ENCODE measurements at regions not wholly inside any gene's neighbourhood (a gene's known extent, or its start where the extent isn't known, plus 50 kb on each side); places are given as distances from the start of the nearest gene placed in this dataset.

- no peak for DNase-seq (ENCODE audit: low read depth, low spot score)
- no peak overlapping the region for H3K27ac Mint-ChIP-seq (ENCODE audit: unreplicated experiment)
- H3K9me3 Mint-ChIP-seq: no peaks in the 10 kb centered on the region
- H3K27me3 Mint-ChIP-seq (ENCODE audit: low read depth): peaks cover 7% of the 10 kb centered on the region
- no peak overlapping the region for H3K4me3 Mint-ChIP-seq
- peaks cover 13% of the 10 kb centered on the region for H3K4me1 Mint-ChIP-seq
- no peaks in the 10 kb centered on the region for H3K36me3 Mint-ChIP-seq (ENCODE audit: low read depth)
- no peak for TF ChIP-seq CTCF (conservative IDR thresholded peaks at IDR 0.05)
These were observed 61.2 kb upstream of the CHST1 start for GRCh38 chr11:45726493-45727054.

GRCh38 chr11:45725776-45726492 lies 60.5 kb upstream of the CHST1 start:
- Mint-ChIP-seq H3K27ac (ENCODE audit: unreplicated experiment) (peak overlapping the region; percentile 44), H3K4me1 (peaks cover 13% of the 10 kb centered on the region), H3K27me3 (ENCODE audit: low read depth) (peaks cover 7% of the 10 kb centered on the region), H3K36me3 (ENCODE audit: low read depth) (no peaks in the 10 kb centered on the region), H3K9me3 (no peaks in the 10 kb centered on the region), H3K4me3 (no peak overlapping the region)
- TF ChIP-seq CTCF (conservative IDR thresholded peaks at IDR 0.05): no peak
- DNase-seq (ENCODE audit: low read depth, low spot score): no peak

- no peak for DNase-seq (ENCODE audit: low read depth, low spot score)
- no peaks in the 10 kb centered on the region for H3K36me3 Mint-ChIP-seq (ENCODE audit: low read depth)
- peaks cover 13% of the 10 kb centered on the region for H3K4me1 Mint-ChIP-seq
- TF ChIP-seq CTCF (conservative IDR thresholded peaks at IDR 0.05): no peak
- H3K4me3 Mint-ChIP-seq: no peak overlapping the region
- H3K27me3 Mint-ChIP-seq (ENCODE audit: low read depth): peaks cover 7% of the 10 kb centered on the region
- H3K9me3 Mint-ChIP-seq: no peaks in the 10 kb centered on the region
- H3K27ac Mint-ChIP-seq (ENCODE audit: unreplicated experiment): no peak overlapping the region
These were observed 59.7 kb upstream of the CHST1 start for GRCh38 chr11:45725121-45725520.

GRCh38 chr11:45724153-45724552 lies 58.7 kb upstream of the CHST1 start:
- H3K27ac Mint-ChIP-seq (ENCODE audit: unreplicated experiment): peak overlapping the region; percentile 10
- no peaks in the 10 kb centered on the region for H3K9me3 Mint-ChIP-seq
- peaks cover 13% of the 10 kb centered on the region for H3K4me1 Mint-ChIP-seq
- H3K36me3 Mint-ChIP-seq (ENCODE audit: low read depth): no peaks in the 10 kb centered on the region
- peaks cover 7% of the 10 kb centered on the region for H3K27me3 Mint-ChIP-seq (ENCODE audit: low read depth)
- no peak for TF ChIP-seq CTCF (conservative IDR thresholded peaks at IDR 0.05)
- DNase-seq (ENCODE audit: low read depth, low spot score): no peak
- H3K4me3 Mint-ChIP-seq: no peak overlapping the region

GRCh38 chr11:45723397-45723796 lies 58.0 kb upstream of the CHST1 start:
- Mint-ChIP-seq H3K9me3 (no peaks in the 10 kb centered on the region), H3K4me3 (no peak overlapping the region), H3K4me1 (peaks cover 13% of the 10 kb centered on the region), H3K27ac (ENCODE audit: unreplicated experiment) (no peak overlapping the region), H3K36me3 (ENCODE audit: low read depth) (no peaks in the 10 kb centered on the region), H3K27me3 (ENCODE audit: low read depth) (peaks cover 7% of the 10 kb centered on the region)
- TF ChIP-seq CTCF (conservative IDR thresholded peaks at IDR 0.05): no peak
- no peak for DNase-seq (ENCODE audit: low read depth, low spot score)
